CD4-positive, alpha-beta T cell treated with Interleukin-17A for 4 hours (primary cell): ENCODE measurements at regions not wholly inside any gene's neighbourhood (a gene's known extent, or its start where the extent isn't known, plus 50 kb on each side); places are given as distances from the start of the nearest gene placed in this dataset.

Experiments
- DNase-seq: peaks from one replicate; pipeline ENCODE4 v3.0.0-alpha.2; 2020; ENCODE audit warnings: mixed read lengths

- no peak for DNase-seq
Measured at GRCh38 chr3:182083112-182083511, 371.4 kb downstream of the SOX2 start.

- DNase-seq, result no peak
Measured at GRCh38 chr3:182092662-182093262, 381.0 kb downstream of the SOX2 start.

DNA sequence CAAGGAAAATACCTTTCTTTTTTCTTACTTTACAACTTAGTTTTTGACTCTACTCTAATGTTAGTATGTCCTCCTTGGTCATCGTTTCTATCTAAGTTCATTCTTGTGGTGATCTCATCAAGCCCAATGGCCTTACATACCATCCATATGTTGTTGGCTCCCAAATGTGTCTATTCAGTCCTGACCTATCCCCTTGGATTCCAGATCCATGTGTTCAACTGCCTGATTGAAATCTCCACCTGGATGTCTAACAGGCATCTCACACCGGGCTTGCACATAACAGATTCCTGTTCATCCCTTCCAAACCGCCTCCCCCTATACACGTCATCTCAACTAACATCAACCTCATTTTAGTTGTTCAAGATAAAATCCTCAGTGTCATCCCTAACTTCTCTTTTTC lies 382.6 kb downstream of the SOX2 start:
- DNase-seq, result no peak

DNA sequence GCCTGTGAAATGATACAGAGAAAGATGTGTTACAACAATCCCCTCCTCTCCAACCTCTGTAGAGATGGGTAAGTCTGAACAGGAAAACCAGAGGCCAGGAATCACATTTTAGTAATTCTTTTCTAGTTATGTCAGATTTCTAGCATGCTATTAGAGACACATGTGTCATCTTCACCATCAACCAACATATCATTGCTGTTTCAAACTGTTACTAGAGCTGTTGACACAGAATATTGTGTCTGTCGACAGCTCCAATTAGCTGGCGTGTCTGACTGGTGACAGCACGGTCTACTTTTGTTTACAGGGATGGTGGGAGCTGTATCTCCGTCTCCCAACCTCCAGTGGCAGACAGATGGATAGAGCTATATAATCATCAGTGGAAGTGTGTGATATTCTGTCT lies 393.2 kb downstream of the SOX2 start:
- no peak for DNase-seq

DNA sequence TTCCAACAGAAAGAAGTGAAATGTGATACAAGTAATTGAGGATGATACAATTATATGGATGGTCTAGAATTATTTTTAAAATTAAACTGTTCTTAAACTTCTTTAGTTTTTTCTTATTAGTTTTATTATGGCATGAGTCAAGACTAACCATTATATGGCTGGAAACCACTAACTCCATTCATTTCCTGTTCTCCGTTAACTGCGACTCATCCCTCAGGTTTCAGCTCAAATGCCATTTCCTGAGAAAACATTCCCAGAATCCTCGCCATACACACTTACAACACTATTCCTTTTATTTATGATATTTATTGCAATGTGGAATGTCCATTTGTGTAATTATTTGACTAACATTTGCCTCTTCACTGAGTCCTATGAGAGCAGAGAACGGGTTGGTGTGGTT lies 394.1 kb downstream of the SOX2 start:
- no peak for DNase-seq

GRCh38 chr3:182108371-182108770 lies 396.6 kb downstream of the SOX2 start:
- no peak for DNase-seq

- no peak for DNase-seq
Measured at GRCh38 chr3:182111967-182112366, 400.2 kb downstream of the SOX2 start.

DNA sequence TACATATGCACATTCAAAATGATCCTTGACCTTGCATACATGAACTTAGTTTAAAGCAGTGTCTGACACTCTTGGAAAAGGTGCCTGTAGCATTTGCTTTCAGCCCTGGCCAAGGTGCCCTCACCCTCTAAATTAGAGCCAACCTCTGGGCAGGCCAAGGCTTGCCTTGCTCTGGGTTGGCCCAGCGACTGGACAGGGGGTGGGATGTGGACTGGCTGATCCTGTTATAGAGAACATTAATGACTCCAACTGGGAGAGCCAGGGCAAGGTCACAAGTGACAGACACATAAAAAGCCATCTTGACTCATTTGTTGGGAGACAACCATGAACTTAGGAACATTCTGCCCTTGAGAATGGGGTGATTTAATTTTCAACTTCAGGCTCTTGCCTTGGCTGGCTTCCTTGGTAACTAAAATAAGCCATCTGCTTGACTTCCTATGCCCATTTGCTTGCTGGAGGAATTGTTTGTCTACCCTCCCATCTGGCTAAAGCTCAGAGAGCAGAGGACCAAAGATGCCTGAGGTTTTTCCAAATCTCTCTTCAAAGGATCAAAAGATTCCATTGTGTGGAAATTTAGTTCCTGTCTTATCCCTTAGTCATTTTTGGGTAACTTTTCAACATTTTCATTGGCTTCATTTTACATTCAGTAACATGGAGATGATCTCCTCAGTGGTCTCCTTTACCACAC lies 403.7 kb downstream of the SOX2 start:
- DNase-seq, result no peak

DNA sequence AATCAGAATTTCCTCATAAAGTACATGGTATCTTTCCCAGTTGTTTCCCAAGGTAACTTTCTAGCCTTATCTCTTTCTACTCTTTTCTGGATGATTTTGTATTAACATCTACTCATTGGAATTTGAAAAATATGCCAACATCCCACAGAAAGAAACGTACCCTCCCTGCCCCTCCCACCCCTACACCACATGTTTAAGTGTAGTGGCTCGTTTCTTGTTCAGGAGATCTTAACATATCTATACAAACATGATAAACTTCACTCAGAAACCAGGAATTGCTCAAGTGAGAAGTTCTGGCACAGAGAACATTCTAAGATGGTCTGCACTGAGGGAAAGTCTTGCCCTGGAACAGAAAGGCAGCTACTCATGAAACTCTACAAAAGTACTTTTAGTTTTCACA lies 404.7 kb downstream of the SOX2 start:
- DNase-seq, result no peak

GRCh38 chr3:182117131-182117530 lies 405.4 kb downstream of the SOX2 start:
- no peak for DNase-seq

- DNase-seq, result no peak
Measured at GRCh38 chr3:182117583-182117982, 405.9 kb downstream of the SOX2 start.

DNA sequence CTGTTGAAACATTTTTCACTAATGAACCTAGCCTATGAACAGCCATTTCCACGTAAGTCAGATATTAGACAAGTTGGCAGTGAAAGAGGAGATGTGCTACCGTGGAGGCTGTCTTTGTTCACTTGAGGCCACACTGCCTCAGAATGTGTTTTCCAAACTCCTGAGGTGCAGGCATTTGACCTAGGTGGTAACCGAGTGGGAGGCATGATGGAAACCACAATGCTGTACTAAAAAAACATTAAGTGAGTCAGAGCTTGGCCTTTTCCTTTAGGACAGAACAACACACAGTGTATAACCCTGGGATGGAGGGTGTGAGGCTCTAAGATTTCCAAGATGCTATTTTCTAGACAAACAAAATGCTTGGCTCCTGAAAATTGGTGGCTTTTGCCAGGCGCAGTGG lies 406.3 kb downstream of the SOX2 start:
- DNase-seq, result no peak

DNA sequence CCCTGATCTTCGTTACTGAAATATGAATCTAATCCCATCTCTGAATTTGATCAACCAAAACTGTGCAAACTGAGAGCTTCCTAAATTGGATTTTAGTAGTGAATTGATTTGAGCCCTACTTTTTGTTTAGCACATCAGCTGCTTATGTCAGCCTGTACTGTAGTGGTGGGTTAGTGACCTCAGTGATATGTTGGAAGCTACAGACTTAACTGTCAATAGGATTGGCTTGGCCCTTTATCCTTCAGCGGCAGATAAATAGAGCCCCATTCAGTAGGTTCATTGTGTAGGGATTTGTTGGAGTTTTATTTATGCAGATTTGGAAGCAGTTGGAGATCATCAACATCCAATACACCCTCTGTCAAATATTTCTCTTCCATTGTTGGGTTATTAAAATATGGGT lies 409.7 kb downstream of the SOX2 start:
- DNase-seq, result no peak

DNA sequence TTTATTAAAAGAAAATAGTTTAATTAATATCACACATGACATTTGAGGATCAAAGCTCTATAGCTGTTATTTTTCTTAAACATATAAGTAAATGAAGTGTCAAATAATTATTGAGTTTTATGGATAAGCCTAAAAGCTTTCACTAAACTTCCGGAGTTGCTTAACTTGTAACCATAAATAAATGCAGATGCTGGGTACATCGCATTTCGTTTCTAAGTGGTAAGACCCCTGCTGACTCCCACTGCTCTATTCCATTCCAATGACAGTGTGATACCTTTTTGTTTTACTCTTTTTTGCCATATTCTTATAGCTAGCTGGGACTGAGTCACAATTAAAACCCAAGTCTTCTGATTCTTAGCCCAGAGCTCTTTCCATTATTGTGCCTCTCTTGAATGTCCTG lies 411.1 kb downstream of the SOX2 start:
- no peak for DNase-seq

- DNase-seq, result no peak
Measured at GRCh38 chr3:182124187-182124586, 412.5 kb downstream of the SOX2 start.

GRCh38 chr3:182124716-182125115 lies 413.0 kb downstream of the SOX2 start:
- no peak for DNase-seq

DNA sequence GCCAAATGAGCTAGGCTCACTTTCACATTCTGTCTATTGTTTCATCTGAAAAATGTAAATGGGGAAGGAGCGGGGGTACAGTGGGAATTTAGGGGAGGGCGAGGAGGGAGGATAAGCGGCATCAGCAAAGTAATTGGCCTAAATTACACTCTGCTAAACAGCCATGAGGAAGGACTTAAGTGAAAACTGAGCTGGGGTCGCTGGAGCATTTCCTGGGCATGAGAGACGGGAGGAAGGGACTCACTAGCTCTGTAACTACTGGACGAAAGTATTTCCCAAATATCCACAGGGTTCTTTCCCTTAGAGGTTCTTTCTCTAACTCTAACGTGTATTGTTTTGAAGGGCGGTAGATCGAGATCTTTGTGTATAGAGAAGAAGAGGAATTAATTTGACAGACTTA lies 418.0 kb downstream of the SOX2 start:
- DNase-seq, result no peak

DNA sequence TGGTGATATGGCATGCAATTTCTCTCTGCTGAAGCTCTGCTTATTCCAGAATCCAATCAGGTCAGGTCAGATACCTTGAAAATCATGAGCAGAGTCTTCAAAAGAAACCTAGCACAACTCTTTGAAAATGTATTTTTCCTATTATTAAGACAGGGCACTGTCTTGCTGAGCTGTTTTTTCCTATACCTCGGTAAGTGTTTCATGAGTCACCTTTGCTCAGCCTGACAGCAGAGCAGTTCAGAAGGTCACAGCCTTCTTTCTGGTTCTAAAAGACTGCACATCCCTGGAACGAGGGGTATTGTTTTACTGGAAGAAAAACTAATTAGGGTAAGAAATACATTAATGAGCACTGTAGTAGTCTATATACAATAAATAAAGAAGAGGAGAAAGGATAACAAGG lies 422.0 kb downstream of the SOX2 start:
- DNase-seq, result no peak

- no peak for DNase-seq
Measured at GRCh38 chr3:182135056-182135455, 423.3 kb downstream of the SOX2 start.

- DNase-seq, result no peak
Measured at GRCh38 chr3:182136008-182136910, 424.5 kb downstream of the SOX2 start.

GRCh38 chr3:182138393-182138792 lies 426.7 kb downstream of the SOX2 start:
- no peak for DNase-seq

DNA sequence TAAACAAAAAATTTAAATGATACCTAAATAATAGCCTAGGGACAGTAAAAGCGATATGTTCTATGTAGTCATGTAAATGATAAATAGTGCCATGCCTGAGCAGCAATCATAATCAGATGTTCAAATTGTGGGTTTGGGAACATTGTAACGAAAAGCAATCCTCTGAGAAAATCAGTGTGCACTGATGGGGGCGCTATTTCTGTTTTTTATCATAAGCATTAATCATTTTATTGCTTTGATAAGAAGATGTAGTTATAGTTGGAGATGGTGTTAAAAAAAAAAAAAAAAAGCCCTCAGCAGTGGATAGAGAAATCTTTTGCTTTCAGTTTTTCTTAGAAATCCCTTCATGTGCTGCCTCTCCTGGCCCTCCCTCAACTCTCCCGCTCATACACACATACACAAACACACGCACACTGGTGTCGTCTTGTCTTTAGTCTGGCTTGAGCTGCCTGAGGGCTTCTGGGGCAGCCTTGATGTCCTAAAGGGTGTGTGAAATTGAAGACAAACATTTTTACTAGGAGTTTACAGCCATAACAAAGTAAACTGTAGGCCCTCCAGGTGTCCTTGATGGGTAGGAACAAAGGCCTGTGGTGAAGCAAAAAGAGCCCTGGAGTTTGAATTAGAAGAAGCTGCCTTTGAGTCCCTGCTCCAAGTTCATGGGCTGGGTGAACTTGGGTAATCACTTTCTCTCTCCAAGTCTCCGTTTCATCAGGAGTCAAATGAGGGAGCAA lies 428.1 kb downstream of the SOX2 start:
- DNase-seq, result no peak

DNA sequence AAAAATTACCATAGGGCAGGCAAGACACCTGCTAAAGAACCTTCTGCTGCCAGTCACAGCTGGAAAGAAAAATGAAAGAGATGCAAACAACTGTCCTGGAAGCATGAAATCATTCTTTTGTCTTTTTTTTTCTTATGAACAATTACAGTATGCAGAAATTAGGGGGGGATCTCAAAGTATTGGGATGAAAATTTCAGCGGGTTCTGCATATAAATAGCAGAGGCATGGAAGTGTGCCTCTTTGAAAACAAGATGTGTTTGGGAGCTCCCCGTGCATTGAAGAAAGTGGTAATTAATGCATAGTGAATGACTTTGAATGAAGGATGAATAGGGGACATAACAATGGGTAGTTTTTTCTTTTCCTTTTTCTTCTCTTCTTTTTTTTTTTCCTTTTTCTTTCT lies 431.2 kb downstream of the SOX2 start:
- DNase-seq, result no peak
